GM21529 (cell line): ENCODE measurements at regions not wholly inside any gene's neighbourhood (a gene's known extent, or its start where the extent isn't known, plus 50 kb on each side); places are given as distances from the start of the nearest gene placed in this dataset.

ENCODE experiments used
- ATAC-seq: cut with Tn5 transposase; IDR thresholded peaks from one replicate; pipeline ENCODE4 v1.9.1; 2021; ENCODE audit not compliant: unreplicated experiment

GRCh38 chr19:29420482-29421195 lies 105.2 kb upstream of the VSTM2B start:
- no peak for ATAC-seq

- ATAC-seq: no peak
Measured at GRCh38 chr19:29421196-29421545, 104.6 kb upstream of the VSTM2B start.

DNA sequence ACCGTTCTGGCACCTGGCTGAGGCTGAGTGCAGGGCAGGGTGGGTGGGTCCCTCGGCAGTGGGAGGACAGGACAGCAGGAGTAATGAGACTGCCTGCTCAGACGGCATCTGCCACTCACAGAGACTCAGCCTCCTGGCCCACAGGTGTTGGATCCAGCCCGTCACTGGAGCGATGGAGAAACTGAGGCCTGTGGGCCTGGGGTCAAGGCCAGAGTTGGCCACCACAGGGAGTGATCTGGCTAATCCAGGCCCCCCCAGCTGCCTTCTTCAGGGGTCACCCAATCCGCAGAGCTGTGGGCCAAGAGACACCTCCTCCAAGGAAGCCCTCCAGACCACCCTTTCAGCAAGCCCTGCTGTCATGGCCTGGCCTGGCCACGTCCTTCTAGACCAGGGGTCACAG lies 103.7 kb upstream of the VSTM2B start:
- ATAC-seq: no peak

DNA sequence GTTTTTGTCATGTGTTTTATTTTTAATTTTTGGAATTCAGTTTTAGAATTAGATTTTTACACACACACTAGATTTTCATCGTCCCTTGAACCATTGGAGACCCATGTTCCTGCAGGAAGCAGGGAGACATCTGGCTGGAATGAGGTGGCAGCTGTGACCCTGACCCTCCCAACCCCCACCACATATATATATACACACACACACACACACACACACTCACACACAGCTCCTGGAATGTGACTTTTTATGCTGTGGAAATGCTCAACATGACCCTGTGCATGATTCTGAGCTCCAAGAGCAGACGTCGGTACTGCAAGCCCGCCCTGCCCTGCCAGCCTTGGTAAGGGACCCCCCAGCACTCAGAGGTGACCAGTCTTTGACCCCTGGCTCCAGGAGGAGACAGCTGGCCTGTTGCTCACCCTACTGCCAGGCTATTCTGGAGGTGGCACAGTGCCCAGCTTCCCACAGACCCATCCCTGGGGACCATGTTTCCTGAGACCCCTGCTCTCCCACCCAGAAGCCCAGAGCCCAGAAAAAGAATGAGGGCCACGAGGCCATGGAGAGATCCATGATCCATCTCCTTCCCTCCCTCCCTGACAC lies 103.2 kb upstream of the VSTM2B start:
- ATAC-seq: no peak

- ATAC-seq: no peak
Measured at GRCh38 chr19:29428071-29428470, 97.7 kb upstream of the VSTM2B start.

DNA sequence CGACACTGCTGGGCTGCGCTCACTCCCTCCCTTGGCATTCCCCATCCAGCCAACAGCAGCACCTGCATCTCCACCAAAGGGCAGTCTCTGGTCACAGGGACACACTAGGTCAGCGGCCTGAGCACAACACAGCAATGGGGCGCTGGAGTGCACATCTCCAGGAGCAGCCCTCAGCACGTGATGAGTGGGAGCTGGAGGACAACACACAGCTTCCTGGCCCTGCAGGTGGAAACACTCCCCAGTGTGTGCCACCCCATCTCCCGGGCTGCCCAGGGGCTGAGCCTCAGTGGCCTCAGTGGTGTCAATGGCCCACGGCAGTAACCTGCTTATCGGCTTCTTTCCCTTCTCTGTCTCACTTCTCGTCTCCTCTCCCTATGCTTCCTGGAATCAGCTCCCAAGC lies 96.8 kb upstream of the VSTM2B start:
- ATAC-seq: no peak

DNA sequence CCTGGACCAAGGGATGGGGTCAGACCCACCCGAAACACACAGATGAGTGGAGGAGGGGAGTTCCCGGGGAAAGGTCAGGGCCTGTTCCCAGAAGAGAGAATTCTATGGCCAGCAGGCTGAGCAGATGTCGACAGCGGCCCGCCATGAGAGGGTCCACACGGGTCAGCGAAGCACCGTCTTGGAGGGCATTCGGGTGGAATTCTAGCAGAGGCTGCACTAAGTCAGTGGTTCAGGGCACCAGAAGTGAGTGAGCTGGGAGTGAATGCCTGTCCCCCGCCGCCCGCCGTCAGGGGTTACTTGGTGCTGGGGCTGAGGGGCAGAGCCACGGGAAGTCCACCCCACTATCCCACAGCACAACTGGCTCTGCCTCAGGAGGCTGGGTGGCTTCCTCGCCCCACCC lies 96.2 kb upstream of the VSTM2B start:
- no peak for ATAC-seq

GRCh38 chr19:29431332-29431731 lies 94.5 kb upstream of the VSTM2B start:
- no peak for ATAC-seq

DNA sequence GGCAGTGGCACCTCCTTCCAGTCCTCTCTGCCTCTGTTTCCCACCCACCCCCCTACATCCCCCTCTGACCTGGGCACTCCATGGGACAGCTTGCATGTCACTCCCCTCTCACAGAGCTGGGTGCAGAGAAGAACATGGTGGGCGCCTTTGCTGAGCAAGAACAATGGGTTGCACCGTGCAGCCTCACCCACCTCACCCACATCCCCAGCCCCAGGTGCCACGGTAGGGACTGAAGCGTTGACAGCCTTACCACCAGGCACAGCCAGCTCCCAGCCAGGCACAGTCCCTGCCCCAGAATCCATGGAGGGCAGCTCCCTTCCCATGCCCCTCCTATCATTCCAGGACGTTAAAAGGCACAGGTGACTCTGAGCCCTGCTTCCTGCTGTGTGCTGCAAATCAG lies 93.1 kb upstream of the VSTM2B start:
- ATAC-seq: no peak

DNA sequence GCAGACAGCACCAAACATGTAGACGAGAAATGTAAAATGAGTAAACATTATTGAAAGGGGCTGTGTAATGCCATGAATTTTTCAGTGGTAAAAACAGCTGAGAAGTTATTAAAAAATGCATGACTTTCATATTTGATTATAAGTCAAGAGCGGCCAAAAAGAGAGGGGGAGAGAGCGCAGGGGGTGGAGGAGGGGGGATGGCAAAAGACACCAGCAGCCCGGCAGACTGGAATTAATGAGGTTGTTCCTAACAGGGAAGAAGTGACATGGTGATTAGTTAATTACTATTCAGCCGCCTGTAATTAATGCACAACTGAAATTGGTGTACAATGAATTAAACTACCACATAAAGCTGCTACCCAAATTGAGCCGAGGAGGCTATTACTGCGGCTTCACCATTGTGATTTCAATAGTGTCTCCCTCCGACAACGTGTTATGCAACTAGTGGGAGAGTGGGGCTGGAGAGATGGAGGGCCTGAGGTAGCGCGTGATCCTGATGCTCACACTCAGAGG lies 89.1 kb upstream of the VSTM2B start:
- no peak for ATAC-seq

GRCh38 chr19:29439021-29439420 lies 86.8 kb upstream of the VSTM2B start:
- ATAC-seq: no peak

- ATAC-seq: no peak
Measured at GRCh38 chr19:29439688-29440550, 85.9 kb upstream of the VSTM2B start.

- ATAC-seq: no peak
Measured at GRCh38 chr19:29442094-29442493, 83.7 kb upstream of the VSTM2B start.

DNA sequence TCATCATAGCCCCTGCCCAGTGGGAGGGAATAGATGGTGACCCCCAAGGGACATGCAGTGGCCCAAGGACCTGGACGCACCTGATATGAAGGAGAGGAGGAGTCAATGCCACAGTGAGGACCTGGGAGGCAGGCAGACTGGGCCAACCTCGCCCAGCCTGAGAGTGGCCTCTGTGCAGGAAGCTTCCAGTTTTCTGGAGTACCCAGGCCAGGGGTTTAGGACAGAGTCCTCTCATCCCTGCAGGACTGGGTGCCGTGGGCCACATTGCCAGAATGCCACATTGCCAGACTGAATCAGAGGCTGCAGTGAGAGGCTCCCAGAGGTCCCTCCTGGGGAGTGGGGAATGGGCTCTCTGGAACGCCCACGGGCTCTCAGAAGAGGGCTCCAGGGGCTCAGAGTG lies 82.9 kb upstream of the VSTM2B start:
- ATAC-seq: no peak

DNA sequence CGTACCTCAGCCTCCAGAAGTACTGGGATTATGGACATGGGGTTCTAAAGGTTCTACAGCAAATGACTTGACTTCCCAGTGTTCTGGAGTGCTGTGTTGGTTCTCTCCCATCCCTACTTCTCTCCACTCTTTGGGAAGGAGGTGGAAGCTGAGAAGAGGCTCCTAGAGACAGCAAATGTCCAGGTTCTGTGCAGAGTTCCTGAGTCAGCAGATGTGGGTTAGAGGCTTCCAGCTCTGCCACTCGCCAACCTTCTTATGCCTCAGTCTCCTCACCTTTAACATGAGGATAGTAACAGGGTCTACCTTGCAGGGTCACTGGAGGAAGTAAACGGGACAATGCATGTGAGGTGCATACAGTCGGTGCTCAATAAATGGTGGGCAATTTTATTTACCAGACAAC lies 80.5 kb upstream of the VSTM2B start:
- no peak for ATAC-seq

- ATAC-seq: no peak
Measured at GRCh38 chr19:29446361-29446760, 79.4 kb upstream of the VSTM2B start.

- no peak for ATAC-seq
Measured at GRCh38 chr19:29448046-29448445, 77.7 kb upstream of the VSTM2B start.

GRCh38 chr19:29449371-29449770 lies 76.4 kb upstream of the VSTM2B start:
- no peak for ATAC-seq

DNA sequence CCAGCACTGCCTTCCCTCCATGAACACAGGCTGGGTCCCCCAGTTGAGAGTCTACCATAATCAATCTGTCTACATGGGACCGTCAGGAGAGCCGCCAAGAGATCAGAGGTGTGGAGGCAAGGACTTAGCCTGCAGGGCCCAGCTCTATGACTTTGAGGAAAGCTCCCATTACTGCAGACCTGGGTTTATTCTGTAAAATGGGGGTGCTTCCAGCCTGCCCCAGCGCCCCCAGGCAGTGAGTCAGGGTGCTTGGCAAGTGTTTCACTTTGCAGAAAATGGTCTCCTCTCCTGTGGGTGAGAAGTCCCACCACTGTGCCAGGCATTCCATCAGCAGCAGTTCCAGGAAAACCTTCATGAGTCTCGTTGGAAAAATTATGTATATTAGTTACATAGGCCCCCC lies 75.5 kb upstream of the VSTM2B start:
- no peak for ATAC-seq

DNA sequence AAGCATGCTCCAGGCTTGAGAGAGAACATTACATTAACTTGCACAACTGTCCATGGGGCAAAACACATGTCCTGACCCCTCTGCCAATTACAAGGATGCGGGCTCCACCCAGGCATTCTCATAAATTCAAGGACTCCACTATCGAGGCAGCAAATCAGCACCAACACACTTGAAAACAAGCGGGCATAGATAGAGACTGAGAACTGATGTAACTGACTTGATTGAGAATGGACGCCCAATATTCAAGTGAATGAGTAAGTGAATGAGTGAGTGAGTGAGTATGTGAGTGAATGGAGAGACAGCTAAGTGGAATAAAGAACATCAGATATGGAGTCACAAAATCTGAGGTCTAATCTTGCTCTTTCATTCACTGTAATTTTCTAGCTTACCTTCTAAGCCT lies 75.0 kb upstream of the VSTM2B start:
- no peak for ATAC-seq

GRCh38 chr19:29454109-29454508 lies 71.7 kb upstream of the VSTM2B start:
- ATAC-seq: no peak

GRCh38 chr19:29457413-29457812 lies 68.4 kb upstream of the VSTM2B start:
- ATAC-seq: no peak
